ENCODE measurements at regions not wholly inside any gene's neighbourhood (a gene's known extent, or its start where the extent isn't known, plus 50 kb on each side); places are given as distances from the start of the nearest gene placed in this dataset.
"Not testable (repeated sequence)": the region's sequence is repeated elsewhere in the genome, so short reads cannot be mapped to it uniquely, and the experiment has no call there.

DNA sequence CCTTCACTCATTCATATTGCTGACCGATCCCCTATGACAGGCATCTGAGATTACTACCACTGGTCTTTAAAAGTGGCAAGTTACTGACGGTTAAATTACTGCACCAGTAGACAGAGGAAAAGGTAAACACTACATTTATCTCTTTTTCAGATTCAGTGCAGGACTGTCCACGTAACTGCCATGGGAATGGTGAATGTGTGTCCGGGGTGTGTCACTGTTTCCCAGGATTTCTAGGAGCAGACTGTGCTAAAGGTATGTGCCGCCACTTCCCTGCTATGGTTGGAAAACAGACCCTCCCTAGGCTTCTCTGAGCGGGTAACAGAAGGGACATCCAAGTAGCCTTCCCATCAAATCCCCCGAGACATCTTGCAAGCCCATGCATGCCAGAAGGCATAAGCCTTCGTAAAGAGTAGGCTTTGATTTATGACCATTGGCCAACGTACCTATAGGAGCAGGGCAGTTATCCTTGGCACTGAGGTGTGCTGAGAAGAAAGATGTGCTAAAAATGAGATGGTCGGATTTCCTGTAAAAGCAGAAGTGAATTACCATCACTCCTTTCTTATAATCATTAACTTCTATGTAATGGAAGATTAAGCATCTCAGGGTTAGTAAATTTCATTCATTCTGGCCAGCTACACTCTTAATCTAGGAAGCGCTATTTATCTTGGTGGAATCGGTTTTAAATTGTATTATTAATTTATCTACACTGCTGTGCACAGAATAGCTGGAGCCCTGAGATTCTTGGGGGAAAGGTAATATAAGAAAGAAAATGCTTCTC, 193.4 kb upstream of the WWC1 start:
- Histone ChIP-seq H3K36me3 (ENCODE audit: control insufficient read depth in 4 of 4, insufficient read depth in 3 of 4, low read depth in 1 of 4, low read length in 3 of 4) (no peaks in the 10 kb centered on the region), H3K9ac (ENCODE audit: low read depth in 1 of 2, low read length in 2 of 2) (no peak overlapping the region), H3K27ac (ENCODE audit: low read depth in 1 of 2, low read length in 2 of 2) (no peak overlapping the region), H3K4me1 (ENCODE audit: control insufficient read depth in 4 of 4, insufficient read depth in 4 of 4, low read length in 3 of 4) (no peaks in the 10 kb centered on the region), H3K27me3 (ENCODE audit: control insufficient read depth in 4 of 4, insufficient read depth in 4 of 4, low read length in 3 of 4) (no peaks in the 10 kb centered on the region), H3K9me3 (ENCODE audit: control insufficient read depth in 4 of 4, low read length in 3 of 4) (no peaks in the 10 kb centered on the region), H3K4me3 (ENCODE audit: low read depth in 1 of 3, low read length in 3 of 3) (no peak overlapping the region)
- WGBS = 76% methylated on average over 12 of the region's 12 CpGs
- TF ChIP-seq NR2F2 (IDR thresholded peaks at IDR 0.05) (no peak), ZBTB33 (IDR thresholded peaks at IDR 0.05) (no peak), RXRA (IDR thresholded peaks at IDR 0.05) (no peak), HNF4G (IDR thresholded peaks at IDR 0.05) (no peak)
- DNase-seq (ENCODE audit: low spot score) = no peak

DNA sequence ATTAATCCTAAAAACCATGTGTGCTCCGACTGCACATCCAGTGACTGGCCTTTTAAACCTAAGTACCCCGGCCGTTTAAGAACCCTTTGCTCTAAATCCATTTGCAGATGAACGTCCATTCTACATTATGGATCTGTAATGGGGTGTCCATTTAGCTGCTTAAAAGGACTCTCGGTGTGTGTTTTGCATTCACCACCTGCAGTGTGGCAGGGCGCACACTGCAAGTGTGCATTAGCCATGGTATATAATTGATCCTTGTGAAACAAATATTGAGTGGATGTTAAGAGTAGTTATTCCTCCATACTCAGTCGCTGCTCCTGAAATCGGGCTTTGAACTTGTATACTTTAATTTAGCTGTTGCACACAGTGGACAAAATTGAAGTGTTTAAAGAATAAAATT, 190.1 kb upstream of the WWC1 start:
- Histone ChIP-seq H3K4me1 (ENCODE audit: control insufficient read depth in 4 of 4, insufficient read depth in 4 of 4, low read length in 3 of 4) (no peaks in the 10 kb centered on the region), H3K9me3 (ENCODE audit: control insufficient read depth in 4 of 4, low read length in 3 of 4) (no peaks in the 10 kb centered on the region), H3K27me3 (ENCODE audit: control insufficient read depth in 4 of 4, insufficient read depth in 4 of 4, low read length in 3 of 4) (no peaks in the 10 kb centered on the region), H3K9ac (ENCODE audit: low read depth in 1 of 2, low read length in 2 of 2) (no peak overlapping the region), H3K36me3 (ENCODE audit: control insufficient read depth in 4 of 4, insufficient read depth in 3 of 4, low read depth in 1 of 4, low read length in 3 of 4) (no peaks in the 10 kb centered on the region), H3K4me3 (ENCODE audit: low read depth in 1 of 3, low read length in 3 of 3) (no peak overlapping the region), H3K27ac (ENCODE audit: low read depth in 1 of 2, low read length in 2 of 2) (no peak overlapping the region)
- 88% methylated on average over 8 of the region's 8 CpGs for WGBS
- DNase-seq (ENCODE audit: low spot score) = no peak
- TF ChIP-seq RAD21 (IDR thresholded peaks at IDR 0.05) (no peak), FOXA1 (IDR thresholded peaks at IDR 0.05) (no peak), MAX (IDR thresholded peaks at IDR 0.05) (no peak), GABPA (IDR thresholded peaks at IDR 0.05 in 1 of 2, conservative IDR thresholded peaks at IDR 0.05 in 1 of 2) (no peak), TAF1 (conservative IDR thresholded peaks at IDR 0.05) (no peak), NR2F2 (IDR thresholded peaks at IDR 0.05) (no peak), JUND (IDR thresholded peaks at IDR 0.05) (no peak), RXRA (IDR thresholded peaks at IDR 0.05) (no peak), SP1 (IDR thresholded peaks at IDR 0.05) (no peak), ZBTB33 (IDR thresholded peaks at IDR 0.05) (no peak), HNF4G (IDR thresholded peaks at IDR 0.05) (no peak), YY1 (IDR thresholded peaks at IDR 0.05) (no peak), EGR1 (IDR thresholded peaks at IDR 0.05; ENCODE audit: low read depth in 2 of 2) (no peak), HNF4A (conservative IDR thresholded peaks at IDR 0.05) (no peak), REST (IDR thresholded peaks at IDR 0.05) (no peak), FOXA2 (IDR thresholded peaks at IDR 0.05) (no peak)
- TF ChIP-seq, protein P1, sequence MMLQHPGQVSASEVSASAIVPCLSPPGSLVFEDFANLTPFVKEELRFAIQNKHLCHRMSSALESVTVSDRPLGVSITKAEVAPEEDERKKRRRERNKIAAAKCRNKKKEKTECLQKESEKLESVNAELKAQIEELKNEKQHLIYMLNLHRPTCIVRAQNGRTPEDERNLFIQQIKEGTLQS (IDR thresholded peaks at IDR 0.05) = no peak

DNA sequence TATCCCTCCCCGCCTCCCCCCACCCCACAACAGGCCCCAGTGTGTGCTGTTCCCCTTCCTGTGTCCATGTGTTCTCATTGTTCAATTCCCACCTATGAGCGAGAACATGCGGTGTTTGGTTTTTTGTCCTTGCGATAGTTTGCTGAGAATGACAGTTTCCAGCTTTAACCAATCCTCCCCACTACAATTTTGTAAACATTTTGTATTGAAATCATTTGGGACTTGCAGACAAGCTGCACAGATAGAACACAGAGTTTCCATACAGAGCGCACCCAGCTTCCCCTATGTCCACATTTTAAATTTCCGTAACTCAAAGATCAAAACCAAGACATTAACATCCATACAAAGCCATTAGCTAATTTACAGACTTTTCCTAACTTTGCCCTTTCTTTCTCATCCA, 188.4 kb upstream of the WWC1 start:
- not testable (repeated sequence) for H3K4me3 ChIP-seq (ENCODE audit: low read depth in 1 of 3, low read length in 3 of 3); H3K9me3 ChIP-seq (ENCODE audit: control insufficient read depth in 4 of 4, low read length in 3 of 4); H3K27me3 ChIP-seq (ENCODE audit: control insufficient read depth in 4 of 4, insufficient read depth in 4 of 4, low read length in 3 of 4); DNase-seq (ENCODE audit: low spot score); H3K27ac ChIP-seq (ENCODE audit: low read depth in 1 of 2, low read length in 2 of 2); H3K9ac ChIP-seq (ENCODE audit: low read depth in 1 of 2, low read length in 2 of 2); H3K36me3 ChIP-seq (ENCODE audit: control insufficient read depth in 4 of 4, insufficient read depth in 3 of 4, low read depth in 1 of 4, low read length in 3 of 4); H3K4me1 ChIP-seq (ENCODE audit: control insufficient read depth in 4 of 4, insufficient read depth in 4 of 4, low read length in 3 of 4)
- 79% methylated on average over 6 of the region's 6 CpGs for WGBS

Data from liver (tissue), 7 donors.